ENCODE measurements at regions not wholly inside any gene's neighbourhood (a gene's known extent, or its start where the extent isn't known, plus 50 kb on each side); places are given as distances from the start of the nearest gene placed in this dataset.

DNA sequence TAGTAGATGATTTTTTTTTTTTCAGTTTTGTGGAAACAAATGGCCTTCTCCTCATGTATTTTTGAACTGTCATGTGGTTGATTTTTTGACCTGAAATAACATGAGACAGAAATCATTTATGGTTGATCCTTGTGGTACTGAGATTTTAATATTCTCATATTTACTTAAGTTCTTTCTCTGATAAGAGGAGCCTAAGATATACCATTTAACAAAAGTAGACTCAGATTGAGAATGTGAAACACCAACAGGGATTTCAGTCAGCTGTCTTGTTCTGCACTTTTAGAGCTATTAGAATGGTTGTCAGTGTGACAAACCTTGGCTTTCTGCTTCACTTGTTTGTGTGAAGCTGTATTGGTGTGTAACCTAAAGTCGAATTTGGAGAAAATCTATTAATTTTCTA lies 575.7 kb downstream of the SPOCK3 start:
- TF ChIP-seq EP300 (IDR thresholded peaks at IDR 0.05), result no peak
- no peak for TF ChIP-seq POLR2A (IDR thresholded peaks at IDR 0.05)
- TF ChIP-seq CTCF (IDR thresholded peaks at IDR 0.05), result no peak

All from sigmoid colon (tissue), 4 donors.